ENCODE measurements at regions not wholly inside any gene's neighbourhood (a gene's known extent, or its start where the extent isn't known, plus 50 kb on each side); places are given as distances from the start of the nearest gene placed in this dataset.

- DNase-seq (ENCODE audit: low read depth in 2 of 2) = no peak
Observed at GRCh38 chr2:181242262-181242661, 214.9 kb upstream of the ITGA4 start.

GRCh38 chr2:181243319-181243718 lies 213.9 kb upstream of the ITGA4 start:
- DNase-seq (ENCODE audit: low read depth in 2 of 2) = no peak

- no peak for DNase-seq (ENCODE audit: low read depth in 2 of 2)
Observed at GRCh38 chr2:181250691-181251090, 206.5 kb upstream of the ITGA4 start.

- DNase-seq (ENCODE audit: low read depth in 2 of 2) = no peak
Observed at GRCh38 chr2:181252262-181253148, 204.7 kb upstream of the ITGA4 start.

GRCh38 chr2:181253438-181253837 lies 203.7 kb upstream of the ITGA4 start:
- DNase-seq (ENCODE audit: low read depth in 2 of 2) = no peak

- no peak for DNase-seq (ENCODE audit: low read depth in 2 of 2)
Observed at GRCh38 chr2:181255651-181256050, 201.5 kb upstream of the ITGA4 start.

- no peak for DNase-seq (ENCODE audit: low read depth in 2 of 2)
Observed at GRCh38 chr2:181258720-181259119, 198.5 kb upstream of the ITGA4 start.

- DNase-seq (ENCODE audit: low read depth in 2 of 2) = no peak
Observed at GRCh38 chr2:181262782-181263181, 194.4 kb upstream of the ITGA4 start.

- no peak for DNase-seq (ENCODE audit: low read depth in 2 of 2)
Observed at GRCh38 chr2:181264001-181264400, 193.2 kb upstream of the ITGA4 start.

- DNase-seq (ENCODE audit: low read depth in 2 of 2) = no peak
Observed at GRCh38 chr2:181264441-181264840, 192.7 kb upstream of the ITGA4 start.

- DNase-seq (ENCODE audit: low read depth in 2 of 2) = no peak
Observed at GRCh38 chr2:181266614-181267013, 190.6 kb upstream of the ITGA4 start.

- no peak for DNase-seq (ENCODE audit: low read depth in 2 of 2)
Observed at GRCh38 chr2:181268174-181268867, 188.9 kb upstream of the ITGA4 start.

- no peak for DNase-seq (ENCODE audit: low read depth in 2 of 2)
Observed at GRCh38 chr2:181273986-181274385, 183.2 kb upstream of the ITGA4 start.

- DNase-seq (ENCODE audit: low read depth in 2 of 2) = no peak
Observed at GRCh38 chr2:181275643-181276070, 181.5 kb upstream of the ITGA4 start.

GRCh38 chr2:181281206-181281832 lies 175.9 kb upstream of the ITGA4 start:
- no peak for DNase-seq (ENCODE audit: low read depth in 2 of 2)

GRCh38 chr2:181285116-181285515 lies 172.1 kb upstream of the ITGA4 start:
- no peak for DNase-seq (ENCODE audit: low read depth in 2 of 2)

GRCh38 chr2:181289698-181290097 lies 167.5 kb upstream of the ITGA4 start:
- DNase-seq (ENCODE audit: low read depth in 2 of 2) = no peak

GRCh38 chr2:181290182-181290581 lies 167.0 kb upstream of the ITGA4 start:
- DNase-seq (ENCODE audit: low read depth in 2 of 2) = no peak

- no peak for DNase-seq (ENCODE audit: low read depth in 2 of 2)
Observed at GRCh38 chr2:181294979-181295378, 162.2 kb upstream of the ITGA4 start.

- DNase-seq (ENCODE audit: low read depth in 2 of 2) = no peak
Observed at GRCh38 chr2:181300600-181301291, 156.4 kb upstream of the ITGA4 start.

- peak in 1 of 2 donors; percentile 7 for DNase-seq (ENCODE audit: low read depth in 2 of 2)
Observed at GRCh38 chr2:181304011-181304844, 153.0 kb upstream of the ITGA4 start.

All from lung microvascular endothelial cell (primary cell).